ENCODE measurements at regions not wholly inside any gene's neighbourhood (a gene's known extent, or its start where the extent isn't known, plus 50 kb on each side); places are given as distances from the start of the nearest gene placed in this dataset.
"Not testable (repeated sequence)": the region's sequence is repeated elsewhere in the genome, so short reads cannot be mapped to it uniquely, and the experiment has no call there.

DNA sequence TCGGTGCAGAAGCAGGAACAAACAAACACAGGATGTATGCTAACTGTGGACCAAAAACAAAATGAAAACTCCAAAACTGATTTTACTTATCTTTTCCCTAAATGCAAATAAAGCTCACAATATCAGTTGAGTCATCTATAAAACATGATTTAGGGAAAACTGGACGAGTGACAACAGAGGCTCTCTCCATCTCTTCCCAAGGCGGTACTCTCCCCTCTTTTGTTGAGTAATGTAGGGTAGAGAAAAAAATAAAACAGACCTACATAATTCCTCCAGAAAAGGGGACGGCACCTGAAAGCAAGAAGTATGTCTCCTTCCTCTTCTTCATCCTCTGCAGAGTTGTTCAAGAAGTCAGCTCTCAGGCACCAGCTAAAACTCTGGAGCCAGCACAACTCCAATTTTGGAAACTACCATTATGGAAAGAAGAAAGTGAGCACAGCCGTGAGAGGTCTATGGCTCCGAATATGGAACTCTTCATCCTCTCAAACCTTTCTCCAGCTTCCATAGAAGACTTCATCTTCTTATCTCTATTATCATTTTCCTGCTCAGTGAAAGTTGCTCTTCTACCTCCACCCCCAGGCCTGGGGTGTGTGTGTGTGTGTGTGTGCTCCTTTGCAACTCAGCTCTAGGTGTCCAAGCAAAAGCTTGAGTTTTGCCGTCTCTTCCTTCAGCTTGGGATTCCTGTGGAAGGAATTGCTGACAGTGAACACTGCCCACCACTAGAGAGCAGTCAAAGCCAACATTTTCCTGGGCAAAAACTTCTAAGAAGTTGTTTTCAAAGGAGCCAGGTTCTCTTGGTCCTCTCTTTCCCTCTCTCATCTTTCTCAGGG lies 155.4 kb downstream of the DIO2 start:
- no peak for DNase-seq

DNA sequence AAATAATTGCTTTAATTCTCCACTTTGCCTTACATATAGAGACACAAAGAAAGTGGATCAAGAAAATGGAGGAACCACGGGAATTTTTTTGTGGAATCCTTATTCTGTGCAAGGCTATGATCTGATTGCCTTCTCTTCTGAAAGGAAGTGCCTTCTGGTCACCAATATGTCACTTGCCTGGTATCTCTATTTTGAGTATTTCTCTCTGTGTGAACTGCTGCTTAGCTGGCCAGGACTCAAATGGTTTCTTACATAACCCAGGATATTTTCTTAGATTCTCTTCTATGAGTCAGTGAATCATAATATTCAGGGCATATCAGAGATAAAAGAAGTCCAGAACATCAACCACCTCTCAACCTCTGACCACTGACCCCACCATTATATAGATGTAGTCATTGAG lies 156.1 kb downstream of the DIO2 start:
- no peak for DNase-seq

DNA sequence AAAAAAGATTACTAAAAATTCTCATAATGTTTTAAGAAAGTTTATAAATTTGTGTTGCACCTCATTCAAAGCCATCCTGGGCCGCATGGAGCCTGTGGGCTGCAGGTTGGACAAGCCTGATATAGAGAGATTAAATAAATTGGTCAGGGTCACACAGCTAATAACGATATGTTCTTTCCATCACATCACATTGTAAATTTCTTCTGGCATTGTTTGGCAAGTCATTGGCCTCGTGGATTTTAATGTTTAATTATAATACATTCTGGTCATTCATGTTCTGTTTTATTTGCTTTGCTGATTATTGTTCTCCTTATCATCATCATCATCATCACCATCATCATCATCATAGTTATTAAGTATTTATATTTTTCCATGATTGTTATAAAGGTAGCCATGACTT lies 157.3 kb downstream of the DIO2 start:
- no peak for DNase-seq

DNA sequence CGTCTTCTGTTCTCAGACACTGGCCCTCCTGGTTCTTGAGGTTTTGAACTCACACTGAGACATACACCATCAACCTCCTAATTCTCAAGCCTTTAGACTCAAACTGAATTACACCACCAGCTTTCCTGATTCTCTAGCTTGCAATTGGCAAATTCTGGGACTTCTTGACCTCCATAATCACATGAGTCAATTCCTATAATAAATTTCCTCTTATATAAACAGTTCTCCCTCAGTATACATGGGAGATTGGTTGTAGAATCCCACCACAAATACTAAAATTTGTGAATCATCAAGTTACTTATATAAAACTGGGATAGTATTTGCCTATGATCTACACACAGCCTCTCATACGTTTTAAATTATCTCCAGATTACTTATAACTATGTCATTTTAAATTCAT lies 162.2 kb downstream of the DIO2 start:
- no peak for DNase-seq

DNA sequence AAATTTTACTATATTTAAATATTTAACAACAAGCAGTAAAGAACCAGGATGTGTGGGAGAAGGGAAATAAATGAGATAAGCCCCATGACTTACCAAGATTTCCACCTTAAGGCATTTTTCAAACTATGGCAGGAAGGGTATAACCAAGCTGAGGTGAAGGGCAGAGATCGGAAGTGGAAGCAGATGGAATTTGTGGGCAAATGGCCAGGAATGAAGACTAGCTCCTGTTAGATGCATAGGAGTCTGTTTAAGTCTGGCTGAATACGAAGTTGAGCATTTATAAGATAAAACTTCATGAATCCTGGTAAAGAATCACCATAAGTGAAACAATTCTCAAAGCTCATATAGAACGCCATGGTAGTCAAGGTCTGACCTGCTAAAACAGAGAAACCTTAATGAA lies 163.5 kb downstream of the DIO2 start:
- no peak for DNase-seq

DNA sequence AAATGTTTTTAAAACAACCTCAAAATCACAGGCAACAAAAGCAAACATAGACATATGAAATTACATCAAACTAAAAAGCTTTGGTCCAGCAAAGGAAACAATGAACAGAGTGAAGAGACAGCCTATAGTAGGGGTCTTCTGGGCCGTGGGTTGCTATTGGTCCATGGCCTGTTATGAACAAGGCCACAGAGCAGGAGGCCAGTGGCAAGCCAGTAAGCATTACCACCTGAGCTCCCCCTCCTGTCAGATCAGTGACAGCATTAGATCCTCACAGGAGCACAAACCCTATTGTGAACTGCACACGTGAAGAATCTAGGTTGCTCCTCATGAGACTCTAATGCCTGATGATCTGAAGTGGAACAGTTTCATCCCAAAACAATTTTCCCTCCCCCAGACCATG lies 174.0 kb downstream of the DIO2 start:
- no peak for DNase-seq

DNA sequence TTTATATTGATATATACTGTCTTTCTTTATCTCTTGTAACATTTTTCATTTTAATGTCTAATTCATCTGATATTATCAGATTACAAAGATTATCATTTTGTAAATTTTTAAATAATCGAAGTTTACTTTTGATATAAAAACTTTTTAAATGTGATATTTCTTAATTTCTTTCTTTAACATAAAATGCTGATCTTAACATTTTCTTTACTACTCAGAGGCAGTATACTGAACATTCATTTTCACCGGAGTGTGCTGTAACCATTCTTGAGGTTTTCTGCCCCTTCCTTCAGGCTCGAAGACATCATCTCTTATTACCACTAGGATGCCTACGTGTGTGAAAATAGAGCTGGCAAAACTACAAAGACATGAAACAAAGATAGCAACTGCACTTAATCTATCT lies 186.9 kb downstream of the DIO2 start:
- no peak for DNase-seq

DNA sequence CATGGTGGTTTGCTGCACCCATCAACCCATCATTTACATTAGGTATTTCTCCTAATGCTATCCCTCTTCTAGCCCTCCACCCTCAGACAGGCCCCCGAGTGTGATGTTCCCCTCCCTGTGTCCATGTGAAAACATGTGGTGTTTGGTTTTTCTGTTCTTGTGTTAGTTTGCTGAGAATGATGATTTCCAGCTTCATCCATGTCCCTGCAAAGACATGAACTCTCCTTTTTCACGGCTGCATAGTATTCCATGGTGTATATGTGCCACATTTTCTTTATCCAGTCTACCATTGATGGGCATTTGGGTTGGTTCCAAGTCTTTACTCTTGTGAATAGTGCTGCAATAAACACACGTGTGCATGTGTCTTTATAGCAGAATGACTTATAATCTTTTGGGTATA lies 192.8 kb downstream of the DIO2 start:
- not testable (repeated sequence) for DNase-seq

DNA sequence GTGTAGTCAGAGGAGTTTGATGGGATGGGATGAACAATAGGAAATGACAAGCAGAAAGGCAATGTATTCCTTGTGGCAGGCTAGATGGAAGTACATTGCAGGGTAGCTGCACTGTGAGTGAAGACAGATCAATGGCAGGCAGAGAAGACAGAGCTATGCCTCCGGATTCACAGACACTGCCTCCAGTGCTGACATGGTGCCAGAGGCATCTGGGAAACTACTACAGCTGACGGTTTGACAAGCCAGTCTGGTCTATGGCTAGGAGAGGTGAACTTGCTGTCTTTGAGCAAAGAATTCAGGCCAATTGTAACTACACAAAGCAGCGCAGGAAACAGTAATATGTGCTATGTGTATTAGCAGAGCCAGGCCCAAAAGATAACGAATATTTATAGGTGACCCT lies 193.5 kb downstream of the DIO2 start:
- no peak for DNase-seq

DNA sequence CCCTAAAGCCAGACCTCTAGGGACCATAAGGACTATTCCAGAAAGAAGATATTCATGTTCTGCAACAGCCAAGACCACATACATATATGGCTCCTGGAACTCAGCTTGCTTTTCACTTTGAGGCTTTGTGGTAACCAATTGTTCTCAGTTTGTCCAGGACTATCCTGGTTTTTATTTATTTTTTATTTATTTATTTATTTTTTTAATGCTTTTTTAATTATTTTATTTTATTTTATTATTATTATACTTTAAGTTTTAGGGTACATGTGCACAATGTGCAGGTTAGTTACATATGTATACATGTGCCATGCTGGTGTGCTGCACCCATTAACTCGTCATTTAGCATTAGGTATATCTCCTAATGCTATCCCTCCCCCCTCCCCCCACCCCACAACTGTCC lies 201.1 kb downstream of the DIO2 start:
- not testable (repeated sequence) for DNase-seq

DNA sequence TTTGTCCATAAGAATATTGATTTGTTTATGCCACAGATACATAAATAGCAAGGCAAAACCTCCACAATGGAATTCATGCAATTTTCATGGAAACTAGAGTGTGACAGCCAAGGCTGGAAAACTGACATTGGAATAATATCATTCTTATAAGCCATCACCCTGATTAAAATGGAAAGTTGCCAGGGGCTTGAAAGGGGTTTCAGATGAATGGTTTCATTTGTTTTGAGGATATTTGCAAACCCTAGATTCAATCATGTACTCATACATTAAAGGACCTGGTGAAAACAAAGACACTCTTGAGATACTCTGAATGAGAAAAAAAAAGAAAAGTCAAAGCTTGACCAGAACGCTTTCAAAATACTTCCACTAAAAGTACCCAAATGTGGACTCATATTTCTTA lies 205.7 kb downstream of the DIO2 start:
- DNase-seq: no peak

DNA sequence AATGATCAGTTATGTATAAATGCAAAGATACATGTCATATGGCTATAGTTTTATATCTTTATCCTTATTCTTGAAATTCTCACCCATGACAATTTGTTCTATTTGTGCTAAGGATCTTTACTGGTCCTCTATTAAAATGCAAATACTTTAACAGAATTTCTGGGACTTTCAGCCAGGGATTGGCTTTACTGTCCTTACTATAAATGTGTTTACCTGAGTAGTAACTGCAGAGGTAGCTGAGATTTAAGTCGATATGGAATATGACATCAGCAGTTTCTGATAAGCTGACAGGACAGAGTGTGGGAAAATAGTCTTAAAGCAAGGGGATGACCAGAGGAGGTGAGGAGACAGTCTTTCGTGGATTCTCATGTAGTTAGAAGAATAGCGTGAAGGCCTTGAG lies 206.4 kb downstream of the DIO2 start:
- no peak for DNase-seq

DNA sequence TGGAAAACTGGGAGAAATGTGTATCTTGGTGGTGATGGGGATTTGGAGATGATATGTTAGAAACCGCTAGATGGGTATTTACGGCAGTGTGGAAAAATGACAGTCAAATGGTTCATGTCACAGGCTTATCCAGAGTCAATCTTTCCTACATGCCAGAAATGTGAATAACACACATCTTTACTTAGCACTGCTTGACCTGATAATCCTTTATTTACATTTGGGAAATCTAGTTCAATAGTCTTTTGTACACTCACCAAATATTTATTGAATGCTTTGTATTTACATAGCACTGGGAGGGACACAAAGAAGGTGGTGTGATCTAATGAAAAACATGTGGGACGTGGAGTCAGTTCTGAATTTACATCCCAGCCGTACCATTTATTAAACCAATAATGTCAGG lies 208.2 kb downstream of the DIO2 start:
- no peak for DNase-seq

DNA sequence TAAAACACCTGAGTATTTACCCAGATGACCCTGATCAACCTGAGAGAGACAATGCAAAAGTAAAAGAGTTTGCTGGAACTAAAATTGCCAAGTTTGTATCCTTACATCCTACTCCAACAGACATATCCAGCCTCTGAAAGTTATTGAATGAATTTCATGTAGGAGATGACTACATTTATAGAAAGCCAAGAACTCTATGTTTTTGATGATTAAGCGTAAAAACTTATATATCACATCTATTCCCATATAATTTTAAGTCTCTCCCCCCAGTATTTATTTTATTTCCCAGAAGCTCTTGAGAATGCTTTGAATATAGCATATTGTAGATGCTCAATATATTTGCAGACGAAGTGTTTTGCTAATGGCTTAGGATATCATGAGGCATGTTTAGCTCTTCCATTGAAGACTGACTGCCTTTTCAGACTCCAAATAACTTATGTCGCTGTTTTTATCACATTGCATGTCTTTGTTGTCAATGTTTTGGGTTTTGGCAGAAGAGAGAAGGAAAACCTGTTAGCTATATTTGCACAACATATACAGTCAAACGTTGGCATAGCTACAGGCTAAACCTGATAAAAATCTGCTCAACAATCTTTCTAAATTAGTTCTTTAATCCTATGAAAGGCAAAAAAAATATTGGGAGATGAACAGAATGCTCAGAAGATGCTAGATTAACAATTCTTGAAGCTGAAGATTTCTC lies 213.6 kb downstream of the DIO2 start:
- no peak for DNase-seq

DNA sequence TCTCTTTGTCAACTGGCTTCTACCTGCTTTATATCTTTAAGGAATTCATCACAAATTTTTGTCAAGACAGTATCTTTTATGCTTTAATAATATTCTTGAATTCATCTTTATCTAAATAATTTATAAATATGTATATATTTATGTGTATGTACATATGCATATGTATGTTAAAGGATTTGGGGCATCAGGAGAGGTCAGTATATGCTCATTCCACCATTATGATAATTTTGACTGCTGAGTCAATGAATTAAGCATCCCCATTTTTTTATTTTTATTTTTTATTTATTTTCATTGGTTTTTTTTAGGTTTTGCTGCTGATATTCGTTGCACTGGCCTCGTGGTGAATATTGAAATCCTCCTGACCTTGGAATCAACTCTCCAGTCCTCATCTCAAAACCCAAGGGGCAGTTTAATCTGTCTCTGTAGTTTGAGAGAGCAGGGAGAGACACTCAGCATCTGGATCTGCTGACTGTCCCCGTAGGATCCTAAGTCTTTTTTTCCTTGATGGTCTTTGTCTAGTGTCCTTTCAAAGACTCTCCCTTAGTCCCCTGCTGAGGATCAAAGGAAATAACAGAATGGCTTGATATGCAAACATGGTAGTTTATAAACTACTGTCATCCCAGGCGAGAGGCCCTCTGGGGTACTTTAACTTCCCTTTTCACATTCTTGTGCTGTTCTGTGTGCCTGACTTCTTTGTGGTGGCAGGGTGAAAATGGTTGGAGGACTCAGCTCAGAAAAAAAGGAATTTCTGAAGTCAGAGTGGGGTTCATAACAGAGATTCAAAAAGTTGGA lies 218.7 kb downstream of the DIO2 start:
- DNase-seq: no peak

DNA sequence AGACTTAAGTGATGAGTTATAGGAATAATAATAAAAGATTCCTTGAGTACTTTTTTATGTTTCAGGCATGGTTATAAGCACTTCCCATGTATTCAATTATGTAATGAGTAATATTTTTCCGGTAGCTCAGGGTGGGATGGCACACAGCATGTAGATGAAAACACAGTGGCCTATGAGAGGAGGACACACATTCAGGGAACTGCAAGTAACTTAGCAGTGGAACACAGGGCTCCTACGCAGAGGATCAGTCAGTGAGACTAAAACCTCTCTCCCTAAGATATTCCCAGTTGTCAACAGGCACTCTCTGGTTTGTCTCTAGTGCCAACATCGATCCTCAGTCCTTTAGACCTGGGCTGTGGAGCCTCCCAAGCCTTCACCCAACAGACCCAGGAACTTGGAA lies 219.4 kb downstream of the DIO2 start:
- DNase-seq: no peak

DNA sequence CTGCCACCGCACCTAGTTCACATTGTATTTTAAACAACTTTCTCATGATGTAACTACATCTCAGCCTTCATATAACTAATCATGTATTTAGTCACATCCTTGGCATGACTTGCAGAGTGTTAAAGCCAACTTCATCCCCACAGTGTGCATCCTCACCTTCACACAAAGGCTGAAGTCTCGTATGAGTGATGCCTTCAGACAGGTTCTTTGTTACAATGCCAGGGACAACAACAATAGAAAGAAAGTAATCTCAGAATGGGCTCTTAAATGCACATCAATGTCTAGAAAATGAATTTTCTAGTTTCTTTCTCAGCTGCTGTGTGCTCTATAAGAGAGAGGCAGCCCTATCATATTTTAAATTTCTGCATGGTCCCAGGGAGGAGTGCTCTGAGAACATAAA lies 221.3 kb downstream of the DIO2 start:
- no peak for DNase-seq

DNA sequence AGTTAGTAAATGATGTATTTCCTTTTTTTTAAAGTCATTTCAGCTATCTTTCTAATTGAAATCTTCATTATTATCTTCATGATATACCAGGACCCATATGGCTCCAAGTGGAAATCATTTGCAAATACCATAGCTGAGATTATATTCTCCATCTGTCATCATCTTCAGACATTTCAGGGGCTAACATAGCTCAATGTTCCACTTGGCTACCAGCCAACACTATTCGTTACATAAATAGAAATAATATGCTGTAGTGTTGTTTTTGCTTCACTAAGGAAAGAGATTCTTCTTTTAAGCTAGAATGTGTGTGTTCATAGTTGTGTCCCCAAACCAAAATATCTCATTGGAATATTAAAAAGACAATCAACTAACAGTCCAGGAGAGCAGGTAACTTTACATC lies 225.1 kb downstream of the DIO2 start:
- DNase-seq: no peak

DNA sequence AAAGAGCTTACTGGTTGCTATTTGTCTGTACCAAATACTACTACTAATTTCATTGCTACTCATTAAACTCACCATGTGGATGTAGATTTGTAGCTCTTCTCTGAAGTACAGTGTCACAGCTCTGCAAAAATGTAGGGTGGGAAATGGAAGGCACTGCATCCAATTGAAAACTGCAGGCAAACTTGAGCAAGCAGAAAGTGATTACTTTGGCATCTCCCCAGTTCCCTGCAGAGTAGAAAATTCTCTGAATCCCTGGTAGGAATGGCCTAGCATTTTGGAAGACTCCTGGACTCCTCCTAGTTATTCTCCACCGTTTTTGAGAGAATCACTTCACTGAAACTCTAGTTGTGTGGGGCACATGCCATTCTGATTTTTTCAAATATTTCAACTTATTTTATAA lies 239.1 kb downstream of the DIO2 start:
- no peak for DNase-seq

DNA sequence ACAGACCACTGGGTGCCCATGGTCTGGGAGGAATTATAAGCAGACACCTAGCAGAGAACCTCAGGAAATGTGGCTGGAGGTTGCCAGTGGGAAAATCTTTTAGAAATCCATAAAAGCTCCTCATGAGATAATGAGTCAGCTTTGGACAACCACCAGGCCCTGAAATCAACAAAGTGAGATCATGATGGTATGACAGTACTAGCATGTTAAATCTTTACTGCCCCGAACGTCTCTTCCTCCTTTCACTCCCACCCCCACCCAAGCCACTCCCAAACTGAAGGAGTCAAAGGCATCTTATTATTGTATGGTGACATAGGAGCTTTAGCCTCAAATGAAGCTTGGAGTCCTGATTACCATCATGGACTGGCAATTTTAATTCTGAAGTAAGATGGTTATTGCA lies 240.0 kb downstream of the DIO2 start:
- DNase-seq: no peak

DNA sequence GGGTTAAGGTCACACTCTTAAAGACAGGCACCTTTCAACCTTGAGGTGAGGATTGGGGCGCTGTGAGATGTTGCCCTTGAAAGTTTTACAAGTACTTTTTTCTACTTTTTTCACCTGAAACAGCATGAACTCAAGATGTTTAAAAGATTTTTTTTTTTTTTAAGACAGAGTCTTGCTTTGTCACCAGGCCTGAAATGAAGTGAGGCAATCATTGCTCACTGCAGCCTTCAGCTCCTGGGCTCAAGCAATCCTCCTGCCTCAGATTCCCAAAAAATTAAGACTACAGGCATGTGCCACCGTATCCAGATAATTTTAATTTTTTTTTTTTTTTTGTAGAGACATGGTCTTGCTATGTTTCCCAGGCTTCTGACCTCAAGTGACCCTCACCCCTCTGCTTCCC lies 243.9 kb downstream of the DIO2 start:
- no peak for DNase-seq

DNA sequence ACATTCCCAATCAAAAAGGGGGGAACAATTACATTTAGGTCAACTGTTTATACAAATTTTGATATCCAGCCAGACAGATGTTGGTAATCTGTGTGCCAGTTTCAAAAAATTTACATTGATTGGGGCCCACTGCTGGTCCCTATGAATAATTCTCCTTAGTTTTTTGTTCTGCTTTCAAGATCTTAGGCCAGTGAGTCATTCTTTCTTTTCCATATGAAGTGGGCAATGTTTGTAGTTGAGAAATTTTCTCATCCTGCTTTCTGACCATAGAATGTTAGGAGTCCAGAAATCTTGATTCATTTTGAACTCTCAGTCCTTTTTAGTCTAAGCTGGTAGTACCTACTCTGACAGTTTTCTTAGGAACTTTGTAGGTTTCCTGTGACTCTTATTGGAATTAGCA lies 244.3 kb downstream of the DIO2 start:
- DNase-seq: no peak

DNA sequence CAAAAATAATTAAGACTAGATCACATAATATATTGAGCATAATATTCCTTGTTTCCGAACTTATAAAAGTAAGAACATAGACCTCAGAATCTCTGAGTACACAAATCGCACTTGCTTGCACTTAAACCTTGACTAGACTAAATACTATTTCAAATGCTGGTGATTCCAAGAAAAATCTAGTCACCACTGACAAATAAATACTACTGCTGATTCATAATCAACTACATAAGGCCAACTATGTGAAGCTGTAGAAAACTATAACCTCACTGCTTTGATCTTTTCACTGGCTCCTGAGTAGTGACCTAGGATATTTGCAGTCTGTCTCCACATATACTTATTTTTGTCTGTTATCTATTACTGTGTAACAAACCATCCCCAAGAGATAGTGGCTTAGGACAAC lies 245.4 kb downstream of the DIO2 start:
- DNase-seq: no peak

DNA sequence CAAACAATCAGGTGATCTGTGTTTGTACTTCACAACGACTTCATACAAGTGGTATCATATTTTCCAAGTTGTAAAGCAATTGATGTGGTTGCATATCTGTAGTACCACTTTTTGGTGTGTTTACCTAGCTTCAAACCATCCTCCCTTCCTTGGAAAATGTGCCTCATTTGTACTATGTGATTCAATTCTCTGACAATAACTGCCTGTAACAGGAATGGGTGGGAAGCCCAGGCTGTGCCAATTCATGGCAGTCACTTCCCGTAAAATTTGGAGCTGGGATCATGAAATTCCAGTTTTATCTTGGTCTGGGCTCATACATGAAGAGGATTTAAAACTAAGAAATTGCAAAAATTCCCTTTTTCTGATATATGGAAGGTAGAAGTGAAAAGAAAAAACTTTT lies 250.1 kb downstream of the DIO2 start:
- no peak for DNase-seq
